ENCODE measurements at regions not wholly inside any gene's neighbourhood (a gene's known extent, or its start where the extent isn't known, plus 50 kb on each side); places are given as distances from the start of the nearest gene placed in this dataset.

DNA sequence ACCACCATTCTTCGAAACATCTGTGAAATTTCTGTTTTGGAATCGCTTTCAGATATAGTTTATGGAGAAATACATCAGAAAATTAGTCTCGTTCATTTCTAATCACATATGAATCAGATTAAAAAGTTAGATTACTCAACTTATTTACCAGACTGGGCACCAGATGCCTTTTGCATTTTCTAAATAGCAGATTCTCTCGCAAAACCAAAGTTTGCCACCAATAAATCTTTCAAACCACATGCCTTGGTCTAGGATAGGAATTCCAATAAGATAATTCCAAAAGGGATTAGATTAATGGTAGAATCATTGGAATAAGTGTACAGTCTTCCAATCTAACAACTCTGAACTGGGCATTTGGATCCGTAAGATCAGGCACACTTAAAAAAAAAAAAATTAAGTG is 160.4 kb upstream of the TAB2 start:
- DNase-seq = no peak
- TF ChIP-seq CTCF (IDR thresholded peaks at IDR 0.05) (no peak), POLR2A (IDR thresholded peaks at IDR 0.05) (no peak)
- no peak overlapping the region for H3K27ac ChIP-seq
- H3K9me3 ChIP-seq = no peaks in the 10 kb centered on the region
- H3K4me1 ChIP-seq = peaks cover 0 to 20% (median 0%) of the 10 kb centered on the region in 12 donors
- no peak overlapping the region for H3K4me3 ChIP-seq
- H3K36me3 ChIP-seq = no peaks in the 10 kb centered on the region
- intact Hi-C loops (cut with DNase I) = loop anchor here in 1 of 10 donors (5.0 kb wide), 1 partner anchor 120 kb away; no protein-coding TSS in a partner anchor
- 86 to 98% (median 95%) methylated on average over 5 of the region's 5 CpGs for WGBS, 4 donors
- no peak for ATAC-seq
- H3K27me3 ChIP-seq = no peaks in the 10 kb centered on the region

- no peak for ATAC-seq
- WGBS, 4 donors = 93 to 97% (median 94%) methylated on average over 6 of the region's 6 CpGs
- intact Hi-C loops (cut with DNase I) = loop anchor here in 1 of 10 donors (5.0 kb wide), 1 partner anchor 121 kb away; no protein-coding TSS in a partner anchor
Measured at GRCh38 chr6:149158076-149158475, 159.4 kb upstream of the TAB2 start.

GRCh38 chr6:149160943-149161342 is 156.6 kb upstream of the TAB2 start:
- ATAC-seq = no peak
- intact Hi-C loops (cut with DNase I) = no loop called here
- TF ChIP-seq CTCF (IDR thresholded peaks at IDR 0.05) (no peak), POLR2A (IDR thresholded peaks at IDR 0.05) (no peak)

More at GRCh38 chr6:149158076-149158475, 159.4 kb upstream of the TAB2 start:
- no peak for DNase-seq
- no peaks in the 10 kb centered on the region for H3K36me3 ChIP-seq
- H3K4me1 ChIP-seq = peaks cover 0 to 16% (median 0%) of the 10 kb centered on the region in 12 donors
- TF ChIP-seq CTCF (IDR thresholded peaks at IDR 0.05) (no peak), POLR2A (IDR thresholded peaks at IDR 0.05) (no peak)
- H3K4me3 ChIP-seq = no peak overlapping the region
- H3K27ac ChIP-seq = no peak overlapping the region
- H3K9me3 ChIP-seq = no peaks in the 10 kb centered on the region
- H3K27me3 ChIP-seq = no peaks in the 10 kb centered on the region

DNA sequence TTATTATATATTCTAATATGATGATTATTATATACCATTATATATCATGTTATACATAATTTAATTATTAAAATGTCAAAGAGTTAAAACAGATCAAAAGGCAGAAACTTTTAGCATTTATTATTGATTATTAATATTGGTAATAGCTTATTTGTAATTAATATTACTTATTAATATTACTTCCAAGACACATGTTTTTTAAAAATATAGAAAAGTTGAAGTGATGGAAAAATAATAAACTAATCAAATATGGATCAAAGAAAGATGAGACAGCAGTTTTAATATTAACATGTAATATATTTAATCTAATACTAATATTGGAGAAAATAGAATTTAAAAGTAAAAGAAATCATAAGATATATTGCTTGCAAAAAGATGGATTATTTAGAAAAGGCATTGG is 154.6 kb upstream of the TAB2 start:
- Histone ChIP-seq H3K36me3 (no peaks in the 10 kb centered on the region), H3K9me3 (no peaks in the 10 kb centered on the region), H3K27ac (no peak overlapping the region), H3K27me3 (peaks cover 0 to 4% (median 0%) of the 10 kb centered on the region in 9 donors), H3K4me3 (no peak overlapping the region), H3K4me1 (no peaks in the 10 kb centered on the region)
- intact Hi-C loops (cut with DNase I) = no loop called here
- TF ChIP-seq POLR2A (IDR thresholded peaks at IDR 0.05) (no peak), CTCF (IDR thresholded peaks at IDR 0.05) (no peak)
- ATAC-seq (no peak), DNase-seq (no peak)

More at GRCh38 chr6:149160943-149161342, 156.6 kb upstream of the TAB2 start:
- Histone ChIP-seq H3K4me1 (no peaks in the 10 kb centered on the region), H3K9me3 (no peaks in the 10 kb centered on the region), H3K4me3 (no peak overlapping the region), H3K27me3 (no peaks in the 10 kb centered on the region), H3K36me3 (no peaks in the 10 kb centered on the region), H3K27ac (no peak overlapping the region)
- 36 to 80% (median 76%) methylated on average over 1 of the region's 1 CpG for WGBS, 4 donors
- DNase-seq = no peak
